ENCODE measurements at regions not wholly inside any gene's neighbourhood (a gene's known extent, or its start where the extent isn't known, plus 50 kb on each side); places are given as distances from the start of the nearest gene placed in this dataset.

DNA sequence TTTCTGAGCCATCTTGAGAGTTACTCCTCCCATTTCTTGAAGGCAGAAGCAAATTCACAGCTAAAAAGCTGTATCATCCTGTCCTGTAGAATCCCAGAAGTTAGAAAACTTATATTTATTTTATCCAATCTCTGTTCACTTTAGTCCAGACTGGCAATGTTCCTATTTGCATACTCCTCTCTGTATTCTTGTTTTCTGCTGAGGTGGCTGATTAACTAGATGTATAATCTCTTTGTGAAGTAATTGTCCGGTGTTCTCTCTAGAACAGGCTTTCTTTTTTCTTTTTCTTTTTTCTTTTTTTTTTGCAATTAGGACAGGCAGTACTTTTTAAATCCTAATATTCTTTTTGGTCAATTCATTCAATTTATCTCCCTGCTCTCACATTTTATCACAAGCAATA is 411.0 kb downstream of the KCNJ3 start:
- DNase-seq, result no peak

DNA sequence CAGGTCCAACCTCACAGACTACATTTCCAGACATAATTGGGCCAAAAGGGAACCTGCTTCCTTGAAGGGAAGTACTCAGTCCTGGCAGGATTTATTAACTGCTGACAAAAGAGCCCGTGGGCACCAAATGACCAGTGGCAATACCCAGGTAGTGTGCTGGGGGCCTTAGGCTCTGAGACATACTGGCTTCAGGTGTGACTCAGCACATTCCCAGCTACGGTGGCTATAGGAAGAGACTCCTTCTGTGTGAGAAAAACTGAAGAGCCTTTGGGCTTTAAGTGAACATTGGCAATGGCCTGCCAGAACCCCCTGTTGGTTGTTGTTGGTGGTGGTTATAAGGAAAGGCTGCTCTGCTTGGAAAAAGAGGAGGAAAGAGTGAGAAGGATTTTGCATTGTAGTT is 401.8 kb downstream of the KCNJ3 start:
- no peak for DNase-seq

DNA sequence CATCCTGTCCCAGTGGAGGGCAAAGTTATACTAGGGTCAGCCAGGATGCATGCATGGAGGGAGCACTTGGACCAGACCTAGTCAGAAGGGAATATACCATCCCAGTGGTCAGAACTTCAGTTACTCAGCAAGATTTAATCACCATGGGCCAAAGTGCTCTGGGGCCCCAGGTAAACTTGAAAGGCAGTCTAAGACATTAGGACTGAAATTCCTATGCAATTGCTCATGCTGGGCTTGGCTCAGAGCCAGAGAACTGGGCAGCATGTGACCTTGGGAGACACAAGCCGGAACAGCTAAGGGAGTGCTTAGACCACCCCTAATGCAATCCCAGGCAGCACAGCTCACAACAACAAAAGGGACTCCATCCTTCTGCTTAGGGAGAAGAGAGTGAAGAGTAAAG is 401.3 kb downstream of the KCNJ3 start:
- no peak for DNase-seq

DNA sequence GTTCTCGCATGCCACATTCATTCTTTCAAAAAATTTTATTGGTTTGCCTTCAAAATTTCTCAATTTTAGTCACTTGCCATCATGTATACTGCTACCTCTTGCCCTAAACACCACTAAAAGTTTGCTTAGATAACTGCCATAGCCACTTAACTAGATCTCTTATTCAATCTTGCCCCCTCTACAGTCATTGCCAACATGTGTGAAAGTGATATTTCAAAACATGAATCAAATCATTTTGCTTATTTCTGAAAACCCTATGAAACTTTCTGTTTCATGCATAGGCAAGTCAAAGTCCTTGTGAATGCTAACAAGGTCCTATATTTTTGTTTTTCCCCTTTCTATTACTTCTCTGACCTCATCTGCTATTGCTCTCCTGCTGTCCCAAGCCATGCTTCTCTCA is 397.1 kb downstream of the KCNJ3 start:
- DNase-seq, result no peak

DNA sequence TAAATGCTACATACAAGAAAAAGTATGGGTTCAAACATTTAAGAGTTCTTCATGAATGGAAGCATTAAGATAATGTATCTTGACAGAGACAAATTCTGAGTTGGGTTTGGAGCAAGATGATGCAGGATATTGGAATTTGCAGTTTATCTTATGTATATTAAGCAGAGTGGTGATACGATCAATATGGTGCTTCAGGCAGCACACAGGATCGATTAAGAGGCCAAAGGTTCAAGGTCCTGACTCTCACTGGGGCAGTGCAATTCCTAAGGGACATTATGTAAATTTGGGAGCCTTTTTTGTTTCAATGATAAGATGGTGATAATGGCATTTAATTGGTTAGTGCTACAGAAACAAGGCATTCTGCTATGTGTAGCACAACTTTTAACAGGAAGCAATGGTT is 381.9 kb downstream of the KCNJ3 start:
- no peak for DNase-seq

DNA sequence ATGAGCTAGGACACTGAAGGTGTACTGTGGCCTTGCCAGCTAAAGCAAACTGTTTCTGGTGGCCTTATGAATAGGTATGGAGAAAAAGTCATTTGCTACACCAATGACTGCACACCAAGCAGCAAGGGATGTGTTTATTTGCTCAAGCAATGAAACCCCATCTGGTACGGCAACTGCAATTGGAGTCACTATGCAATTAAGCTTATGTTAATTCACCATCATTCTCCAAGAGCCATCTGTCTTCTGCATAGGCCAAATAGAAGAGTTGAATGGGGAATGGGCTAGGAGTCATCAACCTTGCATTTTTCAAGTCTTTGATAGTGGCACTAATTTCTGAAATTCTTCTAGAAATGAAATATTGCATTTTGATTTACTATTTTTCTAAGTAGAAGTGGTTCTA is 372.0 kb downstream of the KCNJ3 start:
- DNase-seq, result no peak

DNA sequence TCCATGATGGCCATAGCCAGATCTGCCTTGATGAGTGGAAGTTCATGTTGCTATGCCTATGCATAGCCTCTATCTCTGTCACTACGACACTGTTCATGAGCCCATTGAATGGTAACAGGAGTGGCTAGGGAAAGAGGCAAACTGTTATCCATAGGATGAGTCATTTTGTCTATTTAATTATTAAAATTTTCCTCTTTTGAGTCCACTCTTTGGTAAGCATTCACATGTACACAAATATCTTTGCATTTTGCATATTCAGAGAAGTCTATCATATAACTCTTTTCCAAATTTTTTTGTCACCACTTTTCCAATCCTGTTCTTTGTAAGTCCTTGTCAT is 364.4 kb downstream of the KCNJ3 start:
- no peak for DNase-seq

DNA sequence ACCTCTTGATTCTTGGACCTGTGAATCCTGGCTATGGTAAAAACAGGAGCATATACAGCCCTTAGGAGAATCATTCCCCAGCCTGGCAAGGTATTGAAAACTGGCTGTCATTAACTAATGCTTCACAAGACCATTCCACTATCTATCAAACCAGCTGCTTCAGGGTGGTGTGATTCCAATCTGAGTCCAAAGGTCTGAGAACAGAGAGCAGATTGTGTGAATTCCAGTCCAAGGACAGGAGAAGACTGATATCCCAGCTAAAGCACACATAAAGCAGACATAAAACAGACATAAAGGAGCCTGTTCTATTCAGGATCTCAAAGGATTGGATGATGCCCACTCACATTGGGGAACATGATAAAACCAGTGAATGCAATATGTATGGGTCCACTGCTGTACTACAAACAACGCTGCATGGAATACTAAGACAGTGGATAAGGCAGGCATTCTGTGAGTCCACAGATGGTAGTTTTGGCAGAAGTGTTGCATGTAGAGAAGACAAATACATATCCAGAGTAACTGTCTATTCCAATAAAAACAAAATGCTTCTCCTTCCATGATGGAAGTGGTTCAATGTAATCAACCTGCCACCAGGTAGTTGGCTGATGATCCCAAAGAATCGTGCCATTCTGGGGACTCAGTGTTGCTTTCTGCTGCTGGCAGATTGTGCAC is 363.9 kb downstream of the KCNJ3 start:
- no peak for DNase-seq

DNA sequence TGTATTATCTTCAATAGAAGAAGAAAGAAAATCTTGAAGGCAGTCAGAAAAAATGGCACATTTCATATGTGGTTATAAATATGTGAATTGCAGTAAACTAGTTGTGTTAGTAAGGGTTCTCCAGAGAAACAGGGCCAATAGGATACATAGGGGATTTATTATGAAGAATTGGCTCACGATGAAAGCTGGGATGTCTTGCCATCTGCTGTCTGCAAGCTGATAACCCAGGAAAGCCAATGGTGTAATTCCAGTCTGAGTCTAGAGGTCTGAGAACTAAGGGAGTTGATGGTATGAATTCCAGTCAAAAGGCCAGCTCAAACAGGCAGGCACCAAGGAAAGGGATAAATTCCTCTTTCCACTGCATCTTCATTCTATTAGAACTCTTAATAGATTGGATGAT is 362.4 kb downstream of the KCNJ3 start:
- no peak for DNase-seq

DNA sequence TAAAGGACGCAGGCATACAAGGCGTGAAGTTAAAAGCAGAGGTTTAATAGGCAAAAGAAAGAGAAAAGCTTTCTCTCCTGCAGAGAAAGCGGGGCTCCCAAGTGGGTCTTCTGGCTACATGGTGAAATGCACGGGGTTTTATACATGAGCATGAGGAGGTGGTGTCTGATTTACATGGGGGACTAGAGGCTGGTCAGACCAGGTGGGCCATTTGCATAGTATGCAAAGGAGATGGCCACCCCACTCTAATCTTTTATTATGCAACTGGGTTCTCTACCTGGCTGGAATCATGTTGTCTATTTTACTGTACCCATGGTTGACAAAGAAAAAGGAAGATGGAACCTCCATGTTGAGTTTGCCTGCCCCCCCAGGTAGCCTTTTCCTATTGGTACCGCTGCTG is 356.2 kb downstream of the KCNJ3 start:
- DNase-seq, result no peak

DNA sequence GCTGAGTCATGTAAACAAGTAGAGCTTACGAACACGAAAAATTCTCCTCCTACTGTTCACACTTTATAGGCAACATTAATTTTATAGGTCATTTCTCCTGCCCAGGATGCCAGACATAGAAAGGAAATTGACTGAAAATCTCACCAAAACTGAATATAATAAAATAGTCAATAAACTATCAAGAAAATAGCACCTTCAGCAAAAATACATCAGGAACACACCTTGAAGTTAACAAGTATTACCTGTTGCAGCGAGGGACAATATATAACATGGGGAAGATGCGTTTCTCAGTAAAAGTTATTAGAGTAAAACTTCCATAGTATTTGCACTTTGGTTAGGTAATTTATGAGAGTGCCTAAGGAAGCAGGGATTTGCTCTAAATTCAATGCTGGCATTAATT is 344.6 kb downstream of the KCNJ3 start:
- DNase-seq, result no peak

DNA sequence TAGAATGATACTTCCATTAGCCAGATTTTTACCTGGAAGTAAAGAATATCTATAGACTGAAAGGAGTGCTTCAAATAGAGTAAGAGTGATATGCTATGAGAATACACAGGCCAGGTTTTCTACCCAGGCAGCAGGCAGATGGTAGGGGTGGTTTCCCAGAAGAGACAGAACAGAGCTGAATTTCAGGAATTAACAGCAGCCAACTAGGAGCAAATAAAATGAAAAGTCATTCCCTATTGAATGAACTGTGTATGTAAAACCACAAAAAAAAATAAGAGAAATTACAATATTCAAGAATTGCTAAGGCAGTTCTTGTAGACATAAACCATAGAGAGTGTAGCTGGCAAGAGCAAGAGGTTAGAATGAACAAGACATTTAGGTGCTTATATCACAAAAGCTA is 336.8 kb downstream of the KCNJ3 start:
- DNase-seq, result no peak

DNA sequence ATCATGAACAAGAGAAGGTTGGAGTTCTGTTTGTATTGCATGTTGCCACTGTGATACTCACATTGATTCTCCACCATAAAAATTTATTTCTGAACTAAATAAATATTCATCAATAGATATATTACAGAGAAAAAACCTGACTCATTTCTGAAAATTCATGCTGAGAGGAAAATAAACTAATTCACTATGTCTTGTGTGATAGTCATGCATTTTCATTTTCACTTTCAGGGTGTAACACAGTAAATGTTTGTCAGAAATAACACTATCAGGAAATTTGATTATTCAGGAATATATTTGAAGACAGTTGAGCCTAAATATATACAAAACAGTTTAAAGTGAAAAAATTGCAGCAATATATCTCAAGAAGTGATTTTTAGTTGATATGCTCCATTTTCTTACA is 335.2 kb downstream of the KCNJ3 start:
- no peak for DNase-seq

DNA sequence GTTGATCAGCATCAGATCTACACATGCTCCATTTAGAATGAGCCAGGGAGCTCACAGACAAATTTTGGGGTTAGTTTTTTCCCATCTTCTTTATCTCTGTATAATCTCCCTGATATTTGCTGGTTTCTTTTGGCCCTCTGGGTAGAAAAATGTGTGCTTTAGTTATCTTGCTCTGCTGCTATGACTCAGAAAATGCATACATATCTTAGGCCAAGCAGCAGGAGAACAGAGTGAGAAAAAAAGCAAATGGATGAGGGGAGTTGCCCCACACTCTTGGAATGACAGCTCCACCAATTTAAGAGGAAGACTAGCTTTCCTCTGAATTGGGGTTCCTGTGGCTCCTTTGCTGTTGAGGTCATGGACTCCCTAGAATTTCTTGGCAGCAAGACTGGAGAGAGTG is 331.8 kb downstream of the KCNJ3 start:
- DNase-seq, result no peak

DNA sequence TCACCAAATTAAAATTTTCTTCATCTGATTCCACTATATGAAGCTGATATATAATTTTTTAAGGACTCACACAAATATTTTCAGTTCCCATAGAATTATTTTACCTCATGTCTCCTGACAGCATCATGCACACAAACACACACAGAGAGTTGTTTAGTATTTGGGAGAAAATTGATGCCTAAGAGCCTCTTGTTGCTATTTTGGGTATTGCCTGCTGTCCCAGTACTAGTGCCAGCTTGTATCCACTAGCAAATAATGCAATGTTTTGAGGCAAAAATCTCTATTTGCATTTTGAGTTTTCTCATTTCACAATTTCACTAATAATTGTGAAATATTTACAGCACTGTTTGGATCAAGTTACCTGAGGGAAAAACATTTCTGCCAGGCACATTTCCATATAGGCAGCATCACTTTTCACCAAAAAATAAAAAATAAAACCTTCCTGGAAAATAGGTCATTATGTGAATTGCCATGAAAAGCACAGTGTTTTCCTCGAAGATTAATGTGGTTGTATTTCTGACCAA is 328.2 kb downstream of the KCNJ3 start:
- no peak for DNase-seq

DNA sequence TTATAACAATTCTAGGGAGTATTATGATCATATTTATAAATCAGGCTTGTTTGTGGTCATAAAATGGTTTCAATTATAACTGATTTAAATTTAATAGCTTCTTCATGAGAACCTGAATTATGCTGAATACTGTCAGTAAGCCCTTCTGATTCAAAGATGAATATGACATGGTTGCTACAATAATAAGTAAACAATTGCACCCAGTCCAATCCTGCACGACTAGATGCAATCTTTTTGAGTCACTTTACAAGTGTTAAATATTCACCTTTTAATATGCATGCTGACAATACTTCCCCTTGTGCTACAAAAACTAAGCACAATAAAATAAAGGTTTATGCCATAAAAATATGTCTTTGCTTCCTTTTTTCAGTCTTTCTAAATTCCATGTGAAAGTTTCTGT is 325.2 kb downstream of the KCNJ3 start:
- DNase-seq, result no peak

DNA sequence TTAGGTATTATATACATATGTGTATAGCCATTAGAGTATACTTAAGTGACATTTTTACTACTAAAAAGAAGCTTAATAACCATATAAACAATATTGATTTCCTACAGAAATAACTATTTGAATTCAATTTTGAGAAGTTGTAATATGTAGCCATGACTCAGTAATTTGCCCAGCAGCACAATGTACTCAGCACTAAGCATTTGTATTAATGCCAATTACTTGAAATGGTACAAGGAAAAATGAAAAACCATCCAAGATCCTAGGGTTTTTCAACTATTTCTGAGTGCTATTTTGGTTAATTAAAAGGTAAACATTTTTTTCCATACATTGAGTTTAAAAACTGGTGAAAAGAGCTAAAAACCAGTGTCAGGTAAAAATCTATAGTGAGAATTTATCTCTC is 324.0 kb downstream of the KCNJ3 start:
- no peak for DNase-seq

DNA sequence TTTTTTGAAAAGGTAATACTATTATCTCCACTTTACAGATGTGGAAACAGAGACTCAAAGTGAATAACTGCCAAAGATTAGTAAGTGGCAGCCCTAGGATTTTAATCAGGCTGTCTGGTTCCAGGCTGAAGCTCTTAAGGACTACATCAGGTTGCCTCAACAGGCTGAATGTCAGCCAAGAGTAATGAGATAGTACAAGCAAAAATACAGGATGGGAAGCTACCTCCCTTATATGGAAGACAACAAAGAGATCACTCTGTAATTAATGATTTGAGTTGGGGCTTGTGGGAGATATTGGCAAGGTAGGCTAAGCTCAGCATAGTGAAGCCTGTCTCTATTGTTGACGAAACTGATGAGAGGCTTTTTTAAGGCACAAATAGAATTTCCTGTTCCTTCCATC is 323.1 kb downstream of the KCNJ3 start:
- DNase-seq, result no peak

DNA sequence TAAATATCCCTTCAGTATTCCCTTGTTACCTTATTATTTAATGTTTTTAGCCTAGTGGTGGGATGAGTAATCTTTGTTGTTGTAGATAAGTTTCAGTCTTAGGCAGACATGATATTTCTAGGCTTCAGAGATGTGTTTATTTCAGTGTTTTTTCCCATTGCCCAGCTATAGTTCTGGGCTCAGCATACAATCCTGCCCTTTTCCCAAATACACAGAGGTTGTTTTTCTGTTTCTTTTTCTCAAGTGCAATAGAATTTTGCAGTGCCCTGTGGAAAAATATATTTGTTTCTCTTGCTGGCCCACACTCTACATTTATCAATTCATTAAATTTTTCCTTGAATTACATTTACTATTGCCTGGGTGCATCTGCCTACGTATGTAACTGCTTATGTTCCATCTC is 321.8 kb downstream of the KCNJ3 start:
- no peak for DNase-seq

DNA sequence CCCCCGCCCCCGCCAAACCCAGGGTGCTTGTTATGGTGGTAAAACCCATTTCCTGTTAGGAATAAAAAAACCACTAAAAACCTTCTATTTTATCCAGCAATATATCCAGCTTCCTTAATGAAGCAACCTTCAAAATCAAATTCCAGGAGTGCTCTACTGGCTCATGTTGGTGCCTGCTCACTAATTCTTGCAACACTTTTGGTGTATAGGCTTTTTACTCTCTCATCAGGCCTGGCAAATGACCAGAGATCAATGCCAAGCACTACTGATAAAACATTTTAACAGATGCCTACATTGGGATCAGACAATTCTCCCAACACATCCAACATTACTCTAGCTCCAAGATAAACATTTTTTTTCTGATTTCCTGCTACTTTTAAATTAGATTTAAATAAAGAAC is 312.4 kb downstream of the KCNJ3 start:
- no peak for DNase-seq

DNA sequence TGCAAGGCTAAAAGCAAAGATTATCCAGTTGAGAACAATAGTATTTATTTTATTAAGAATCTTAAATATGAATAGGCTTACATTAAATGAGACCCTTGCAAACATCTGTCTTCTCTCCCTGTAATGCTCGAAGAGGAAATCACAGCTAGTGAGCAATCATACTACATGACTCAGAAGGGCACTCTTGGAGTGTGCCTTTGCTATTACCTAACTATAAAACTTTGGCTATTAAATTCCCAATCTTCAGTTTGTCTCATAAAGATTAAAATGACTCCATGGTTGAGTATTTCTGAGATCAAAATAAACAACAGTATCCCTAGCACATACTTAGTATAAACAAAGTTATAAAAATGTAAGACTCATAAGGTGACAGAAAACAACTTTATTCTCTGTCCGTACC is 296.9 kb downstream of the KCNJ3 start:
- DNase-seq, result no peak

DNA sequence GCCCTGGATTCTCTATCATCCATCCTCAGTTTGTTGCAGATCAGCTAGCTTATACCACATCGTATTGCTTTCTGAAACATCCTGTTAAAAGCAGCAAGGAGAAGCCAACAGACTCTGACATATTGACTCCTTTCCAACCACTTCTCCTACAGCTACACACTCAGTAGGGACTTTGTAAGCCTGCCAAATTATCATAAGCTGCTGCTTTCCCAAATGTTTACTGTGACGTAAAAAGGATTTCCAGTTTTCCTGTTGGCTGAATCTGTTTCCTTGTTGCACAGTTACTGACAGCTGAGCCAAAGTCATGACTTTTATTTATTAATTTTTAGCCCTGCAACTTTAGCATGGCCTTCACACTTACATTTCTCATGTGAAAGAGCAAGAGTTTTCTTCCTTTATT is 294.3 kb downstream of the KCNJ3 start:
- no peak for DNase-seq

DNA sequence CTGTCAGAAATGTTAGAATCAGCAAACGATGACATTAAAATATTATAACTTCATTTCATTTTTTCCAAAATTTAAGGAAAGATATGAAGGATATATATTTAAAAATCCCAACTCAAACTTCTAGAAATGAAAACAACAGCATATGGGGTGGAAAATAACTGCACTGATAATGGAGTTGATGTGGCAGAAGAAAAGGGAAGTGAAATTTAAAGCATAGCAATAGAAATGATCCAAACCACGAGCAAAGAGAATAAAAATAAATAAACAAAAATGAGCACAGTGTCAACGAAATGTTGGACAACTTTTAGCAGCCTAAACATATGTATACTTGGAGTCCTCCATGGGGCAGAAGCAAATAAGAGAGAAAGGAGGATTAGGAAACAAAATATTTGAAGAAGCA is 280.2 kb downstream of the KCNJ3 start:
- DNase-seq, result no peak

DNA sequence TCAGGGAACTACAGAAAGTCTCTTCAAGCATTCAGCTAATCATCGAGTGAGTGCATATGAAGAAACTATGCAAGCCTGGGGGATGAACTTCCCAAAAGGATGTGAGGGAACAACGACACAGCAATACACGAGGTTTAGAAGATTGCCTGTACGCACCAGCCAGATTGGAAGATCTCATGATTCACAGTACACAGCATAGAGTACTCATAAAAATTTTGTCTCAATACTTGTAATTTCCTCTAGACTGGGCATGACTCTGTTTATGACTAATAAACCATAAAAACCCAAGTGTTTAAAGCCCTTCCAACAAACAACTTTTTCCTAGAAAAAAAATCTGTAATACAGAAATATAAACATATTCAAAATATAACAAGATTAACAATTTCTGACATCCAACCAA is 279.7 kb downstream of the KCNJ3 start:
- DNase-seq, result no peak

DNA sequence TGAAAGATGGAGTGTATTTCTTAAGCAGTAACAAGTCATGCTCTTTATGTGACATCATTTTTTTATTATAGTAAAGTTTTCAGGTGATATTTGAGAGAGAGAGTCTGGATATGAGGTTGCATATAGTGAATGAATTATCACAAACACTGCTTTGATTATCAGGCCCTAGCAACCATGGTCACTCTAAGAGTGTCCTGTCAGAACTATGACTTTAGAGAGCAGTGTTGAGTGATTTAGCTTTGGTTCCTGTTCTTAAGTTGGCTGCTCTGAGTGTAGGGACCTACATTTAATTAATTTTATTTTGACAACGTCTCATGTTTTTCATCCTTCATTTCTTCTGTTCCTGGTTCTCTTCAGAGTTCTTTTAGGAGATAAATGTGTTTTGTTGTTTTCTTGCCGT is 275.5 kb downstream of the KCNJ3 start:
- DNase-seq, result no peak

DNA sequence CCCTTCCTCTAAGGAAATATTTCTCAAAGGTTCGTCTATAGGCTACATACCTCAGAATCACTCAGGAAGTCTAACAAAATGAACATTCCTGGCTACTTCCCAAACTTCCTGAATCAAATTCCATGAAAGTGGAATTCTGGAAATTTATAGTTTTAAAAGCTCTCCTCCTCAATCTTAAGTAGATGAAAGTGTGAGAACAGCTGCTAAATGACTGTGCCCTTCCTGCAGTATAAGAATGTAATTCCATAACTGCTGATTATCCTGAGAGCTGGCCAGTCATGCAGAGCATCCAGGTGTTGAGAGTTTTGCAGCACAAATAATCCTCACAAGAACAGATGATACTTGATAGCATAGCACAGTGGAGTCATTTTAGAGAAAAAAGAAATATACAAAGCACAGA is 265.0 kb downstream of the KCNJ3 start:
- no peak for DNase-seq
